AG10803 (cell line): ENCODE measurements at regions not wholly inside any gene's neighbourhood (a gene's known extent, or its start where the extent isn't known, plus 50 kb on each side); places are given as distances from the start of the nearest gene placed in this dataset.

Experiments used
- DNase-seq: peaks from one replicate; pipeline ENCODE4 v3.0.0; 2010; ENCODE audit warnings: low read depth
- H3K4me3 ChIP-seq: 2 replicates; pipeline ENCODE4 v1.5.1; 2011; ENCODE audit warnings: mild to moderate bottlenecking, low read length, control low read depth
- TF ChIP-seq, protein P1 (sequence below): conservative IDR thresholded peaks from 2 replicates; pipeline ENCODE4 v1.5.1; 2011; ENCODE audit warnings: mild to moderate bottlenecking, low read length, control low read depth, inconsistent platforms

DNA sequence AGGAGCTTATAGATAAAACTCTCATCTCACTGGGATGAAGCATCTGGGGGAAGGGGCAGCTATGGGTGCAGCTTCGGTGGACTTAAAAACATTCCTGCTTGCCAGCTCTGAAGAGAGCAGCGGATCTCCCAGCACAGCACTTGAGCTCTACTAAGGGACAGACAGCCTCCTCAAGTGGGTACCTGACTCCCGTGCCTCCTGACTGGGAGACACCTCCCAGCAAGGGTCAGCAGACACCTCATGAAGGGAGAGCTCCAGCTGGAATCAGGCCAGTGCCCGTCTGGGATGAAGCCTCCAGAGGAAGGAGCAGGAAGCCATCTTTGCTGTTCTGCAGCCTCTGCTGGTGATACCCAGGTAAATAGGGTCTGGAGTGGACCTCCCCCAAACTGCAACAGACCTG lies 345.2 kb upstream of the SYT1 start:
- no peak overlapping the region for H3K4me3 ChIP-seq
- no peak for DNase-seq
- TF ChIP-seq, protein P1, sequence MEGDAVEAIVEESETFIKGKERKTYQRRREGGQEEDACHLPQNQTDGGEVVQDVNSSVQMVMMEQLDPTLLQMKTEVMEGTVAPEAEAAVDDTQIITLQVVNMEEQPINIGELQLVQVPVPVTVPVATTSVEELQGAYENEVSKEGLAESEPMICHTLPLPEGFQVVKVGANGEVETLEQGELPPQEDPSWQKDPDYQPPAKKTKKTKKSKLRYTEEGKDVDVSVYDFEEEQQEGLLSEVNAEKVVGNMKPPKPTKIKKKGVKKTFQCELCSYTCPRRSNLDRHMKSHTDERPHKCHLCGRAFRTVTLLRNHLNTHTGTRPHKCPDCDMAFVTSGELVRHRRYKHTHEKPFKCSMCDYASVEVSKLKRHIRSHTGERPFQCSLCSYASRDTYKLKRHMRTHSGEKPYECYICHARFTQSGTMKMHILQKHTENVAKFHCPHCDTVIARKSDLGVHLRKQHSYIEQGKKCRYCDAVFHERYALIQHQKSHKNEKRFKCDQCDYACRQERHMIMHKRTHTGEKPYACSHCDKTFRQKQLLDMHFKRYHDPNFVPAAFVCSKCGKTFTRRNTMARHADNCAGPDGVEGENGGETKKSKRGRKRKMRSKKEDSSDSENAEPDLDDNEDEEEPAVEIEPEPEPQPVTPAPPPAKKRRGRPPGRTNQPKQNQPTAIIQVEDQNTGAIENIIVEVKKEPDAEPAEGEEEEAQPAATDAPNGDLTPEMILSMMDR: no peak

DNA sequence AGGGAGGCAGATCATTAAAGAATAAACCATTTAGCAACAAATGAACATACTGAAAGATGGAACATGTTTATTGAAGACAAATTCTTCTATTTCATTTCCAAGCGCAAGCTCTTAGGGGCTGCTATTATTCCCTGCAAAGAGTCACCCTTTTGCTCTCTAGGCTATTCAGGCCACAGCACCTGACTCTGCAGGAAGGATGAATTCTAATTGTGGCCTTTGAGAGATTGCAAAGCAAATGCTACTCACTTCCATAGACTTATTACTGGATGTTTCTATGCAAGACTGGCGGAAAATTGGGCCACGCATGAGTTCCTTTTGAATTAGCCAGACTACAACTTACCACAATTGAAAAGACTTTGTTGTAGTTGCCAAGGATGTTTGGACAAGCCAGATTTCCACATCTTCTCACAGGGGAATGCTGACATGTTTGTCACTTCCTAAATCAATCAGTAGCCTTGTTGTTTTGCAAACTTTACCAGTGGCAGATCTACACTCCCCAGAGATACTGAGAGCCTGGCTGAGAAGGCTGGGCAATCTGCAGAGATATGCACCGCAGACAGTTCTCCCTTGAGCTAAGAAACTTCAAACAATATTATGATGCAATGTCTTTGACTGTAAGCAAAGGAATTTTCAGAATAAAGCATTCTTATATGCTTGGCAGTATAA lies 334.3 kb upstream of the SYT1 start:
- peak; percentile 84 for DNase-seq
- TF ChIP-seq, protein P1: no peak
- H3K4me3 ChIP-seq: no peak overlapping the region

DNA sequence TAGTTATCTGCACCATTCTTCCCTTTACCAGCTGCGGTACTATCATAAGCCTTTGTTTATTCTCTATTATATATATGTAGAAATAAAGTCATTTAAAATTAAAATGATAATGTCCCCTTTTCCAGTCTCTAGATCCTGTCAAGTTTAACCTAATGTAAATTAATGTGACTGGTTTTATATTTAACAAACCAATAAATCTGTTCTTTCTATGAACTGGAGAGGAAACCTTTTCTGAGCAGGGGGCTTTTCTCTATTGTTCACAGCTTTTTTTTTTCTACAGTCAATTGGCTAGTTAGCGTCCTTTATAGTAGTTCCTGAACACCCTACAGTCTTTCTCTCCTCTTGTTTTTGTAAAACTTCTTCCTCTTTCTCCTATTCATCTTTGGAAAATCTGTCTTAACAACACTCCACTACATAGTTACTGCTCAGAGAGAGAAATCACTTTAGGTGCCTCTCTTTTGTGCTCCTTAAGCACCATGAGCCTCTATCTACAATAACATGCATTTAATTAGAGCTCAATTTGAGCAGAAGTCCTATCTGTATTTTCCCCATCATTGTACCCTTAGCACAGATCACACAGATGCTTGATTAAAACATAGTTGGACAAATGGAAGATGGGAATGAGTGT lies 332.6 kb upstream of the SYT1 start:
- TF ChIP-seq, protein P1: no peak
- H3K4me3 ChIP-seq: no peak overlapping the region
- DNase-seq: no peak

DNA sequence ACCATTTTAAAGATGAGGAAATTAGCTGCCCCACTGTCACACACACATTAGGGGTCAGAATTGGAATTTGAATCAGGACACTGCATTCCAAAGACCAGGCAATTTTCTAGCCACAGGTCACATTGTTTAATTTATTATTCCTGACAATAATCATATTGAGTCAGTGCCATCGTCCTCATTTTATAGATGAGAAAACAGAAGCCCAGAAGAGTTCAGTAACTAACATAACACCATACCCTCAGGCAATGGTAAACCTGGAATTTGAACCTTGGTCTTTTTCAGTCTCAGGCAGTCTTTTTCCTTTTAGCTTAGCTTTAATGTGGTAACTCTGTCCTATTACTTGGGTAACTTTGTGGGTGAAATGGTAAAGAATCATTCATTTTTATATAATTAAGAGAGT lies 330.3 kb upstream of the SYT1 start:
- DNase-seq: no peak
- H3K4me3 ChIP-seq: no peak overlapping the region
- TF ChIP-seq, protein P1: no peak

DNA sequence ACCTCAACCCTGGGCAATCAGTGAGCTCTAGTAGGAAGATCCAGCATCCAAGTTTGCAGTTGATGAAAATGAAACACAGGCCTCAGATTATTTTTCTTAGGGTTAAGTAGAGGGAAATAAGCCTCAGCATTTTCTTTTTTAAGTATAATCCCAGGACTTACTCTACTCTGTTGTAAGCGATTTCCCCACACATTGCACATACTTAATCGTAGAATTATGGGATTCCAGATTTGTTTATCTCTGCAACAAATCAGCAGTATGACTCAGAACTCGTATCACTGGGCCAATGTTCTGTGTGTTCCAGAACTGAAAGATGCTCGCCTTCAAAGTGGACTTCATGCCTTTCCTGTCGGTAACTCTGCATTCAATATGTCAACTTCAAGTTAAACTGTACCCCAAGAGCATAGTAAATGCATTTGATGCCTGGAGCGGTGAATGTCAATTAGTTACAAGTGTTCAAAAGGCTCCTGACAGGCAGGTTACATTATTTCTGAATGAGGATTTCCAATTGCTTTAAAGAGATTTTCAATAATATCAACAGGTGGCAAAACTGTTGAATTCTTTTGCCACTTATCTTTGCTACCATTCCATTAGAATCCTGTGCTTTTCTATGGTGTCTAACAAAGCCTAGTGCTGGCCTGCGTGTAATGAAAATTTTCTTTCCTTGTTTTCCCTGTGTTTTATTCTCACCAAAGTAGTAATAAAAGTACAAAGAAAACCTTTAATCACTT lies 323.8 kb upstream of the SYT1 start:
- no peak overlapping the region for H3K4me3 ChIP-seq
- TF ChIP-seq, protein P1: no peak
- peak; percentile 12 for DNase-seq

DNA sequence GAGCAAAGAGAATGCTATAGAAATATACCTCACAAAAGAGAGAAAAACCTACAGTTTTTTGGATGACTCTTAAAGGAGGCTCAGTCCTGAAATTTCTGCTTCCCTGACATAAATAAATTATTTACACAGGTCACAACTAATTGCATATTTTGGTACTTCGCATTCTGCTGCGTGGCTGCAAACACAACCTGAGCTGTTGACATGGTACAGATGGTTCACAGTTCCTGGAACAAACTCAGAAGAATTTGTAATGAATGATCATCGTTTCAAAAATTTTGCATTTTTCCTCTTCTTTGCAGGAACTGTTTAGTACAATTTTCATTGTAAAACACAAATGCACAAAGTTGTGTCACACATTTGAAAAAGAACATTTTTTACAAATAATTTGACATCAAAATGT lies 313.7 kb upstream of the SYT1 start:
- DNase-seq: no peak
- H3K4me3 ChIP-seq: no peak overlapping the region
- TF ChIP-seq, protein P1: no peak
